ENCODE measurements at regions not wholly inside any gene's neighbourhood (a gene's known extent, or its start where the extent isn't known, plus 50 kb on each side); places are given as distances from the start of the nearest gene placed in this dataset.
A peak's percentile ranks its signal among the peaks of the same experiment; 100 is the strongest.
"Not testable (repeated sequence)": the region's sequence is repeated elsewhere in the genome, so short reads cannot be mapped to it uniquely, and the experiment has no call there.

DNA sequence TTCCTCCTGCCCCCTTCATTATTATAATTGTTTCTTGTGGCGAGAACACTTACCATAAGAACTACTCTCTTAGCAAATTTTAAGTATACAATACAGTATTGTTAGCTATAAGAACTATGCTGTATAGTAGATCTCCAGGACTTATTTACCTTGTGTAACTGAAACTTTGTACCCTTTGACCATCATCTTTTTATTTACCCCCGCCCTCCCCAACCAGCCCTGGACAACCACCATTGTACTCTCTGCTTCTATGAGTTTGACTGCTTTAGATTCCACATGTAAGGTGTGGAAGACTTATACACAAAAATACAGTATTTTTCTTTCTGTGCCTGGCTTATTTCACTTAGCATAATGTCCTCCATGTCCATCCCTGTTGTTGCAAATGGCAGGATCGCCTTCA, 161.1 kb downstream of the PHF8 start:
- H3K4me3 ChIP-seq (ENCODE audit: low read length): no peak overlapping the region
- no peak for DNase-seq (ENCODE audit: low read depth)
- TF ChIP-seq, protein P1, sequence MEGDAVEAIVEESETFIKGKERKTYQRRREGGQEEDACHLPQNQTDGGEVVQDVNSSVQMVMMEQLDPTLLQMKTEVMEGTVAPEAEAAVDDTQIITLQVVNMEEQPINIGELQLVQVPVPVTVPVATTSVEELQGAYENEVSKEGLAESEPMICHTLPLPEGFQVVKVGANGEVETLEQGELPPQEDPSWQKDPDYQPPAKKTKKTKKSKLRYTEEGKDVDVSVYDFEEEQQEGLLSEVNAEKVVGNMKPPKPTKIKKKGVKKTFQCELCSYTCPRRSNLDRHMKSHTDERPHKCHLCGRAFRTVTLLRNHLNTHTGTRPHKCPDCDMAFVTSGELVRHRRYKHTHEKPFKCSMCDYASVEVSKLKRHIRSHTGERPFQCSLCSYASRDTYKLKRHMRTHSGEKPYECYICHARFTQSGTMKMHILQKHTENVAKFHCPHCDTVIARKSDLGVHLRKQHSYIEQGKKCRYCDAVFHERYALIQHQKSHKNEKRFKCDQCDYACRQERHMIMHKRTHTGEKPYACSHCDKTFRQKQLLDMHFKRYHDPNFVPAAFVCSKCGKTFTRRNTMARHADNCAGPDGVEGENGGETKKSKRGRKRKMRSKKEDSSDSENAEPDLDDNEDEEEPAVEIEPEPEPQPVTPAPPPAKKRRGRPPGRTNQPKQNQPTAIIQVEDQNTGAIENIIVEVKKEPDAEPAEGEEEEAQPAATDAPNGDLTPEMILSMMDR (conservative IDR thresholded peaks at IDR 0.05; ENCODE audit: low read length): no peak

DNA sequence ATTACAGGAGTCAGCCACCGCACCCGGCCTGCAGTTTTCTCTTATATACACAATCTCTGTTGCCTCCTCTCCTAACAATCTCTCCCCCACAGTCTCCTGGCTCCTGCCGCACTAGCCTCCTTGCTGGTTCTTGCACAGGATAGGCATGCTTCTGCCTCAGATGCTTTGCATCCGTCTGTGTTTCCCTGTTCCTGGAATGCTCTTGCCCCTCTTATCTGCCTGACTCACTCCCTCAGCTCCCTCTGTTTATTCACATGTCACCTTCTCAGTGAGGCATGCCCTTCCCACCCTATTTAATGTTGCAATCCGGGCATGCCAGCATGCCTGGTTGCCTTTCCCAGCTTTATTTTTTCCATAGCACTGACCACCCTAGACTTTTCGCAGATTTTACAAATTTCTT, 161.9 kb downstream of the PHF8 start:
- peak; percentile 9 for DNase-seq (ENCODE audit: low read depth)
- H3K4me3 ChIP-seq (ENCODE audit: low read length): no peak overlapping the region
- TF ChIP-seq, protein P1 (conservative IDR thresholded peaks at IDR 0.05; ENCODE audit: low read length): no peak

DNA sequence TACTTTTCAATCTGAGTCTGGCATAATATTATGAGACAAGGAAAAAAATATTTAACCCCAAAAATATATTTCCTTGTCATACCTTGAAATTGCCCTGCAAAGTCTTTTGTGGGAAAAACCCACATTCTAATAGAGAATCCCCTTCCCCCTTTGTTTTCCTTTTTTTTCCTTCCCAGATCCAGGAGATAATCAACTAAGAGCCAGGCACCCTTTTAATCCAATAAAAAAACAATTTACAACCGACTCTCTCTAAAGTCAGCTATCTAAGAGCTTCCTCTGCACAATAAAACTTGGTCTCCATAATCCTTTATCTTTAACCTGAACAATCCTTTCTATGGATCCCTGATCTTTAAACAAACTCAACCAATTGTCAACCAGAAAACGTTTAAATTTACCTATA, 163.5 kb downstream of the PHF8 start:
- not testable (repeated sequence) for H3K4me3 ChIP-seq (ENCODE audit: low read length); DNase-seq (ENCODE audit: low read depth)

DNA sequence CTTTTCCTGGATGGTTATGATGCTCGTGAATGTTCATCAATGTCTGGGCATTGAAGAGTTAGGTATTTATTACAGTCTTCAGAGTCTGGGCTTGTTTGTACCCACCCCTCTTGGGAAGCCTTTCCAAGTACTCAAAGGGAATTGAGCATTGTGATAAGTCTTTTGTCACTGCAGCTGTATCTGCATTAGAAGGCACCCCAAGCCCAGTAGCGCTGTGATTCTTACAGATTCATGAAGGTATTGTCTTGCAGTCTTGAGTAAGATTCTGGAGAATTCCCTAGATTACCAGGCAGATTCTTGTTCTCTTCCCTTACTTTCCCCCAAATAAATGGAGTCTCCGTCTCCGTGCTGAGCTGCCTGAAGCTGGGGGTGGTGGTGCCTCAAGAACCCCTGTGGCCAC, 173.4 kb upstream of the HUWE1 start:
- TF ChIP-seq, protein P1 (conservative IDR thresholded peaks at IDR 0.05; ENCODE audit: low read length): no peak
- DNase-seq (ENCODE audit: low read depth): no peak
- no peak overlapping the region for H3K4me3 ChIP-seq (ENCODE audit: low read length)

DNA sequence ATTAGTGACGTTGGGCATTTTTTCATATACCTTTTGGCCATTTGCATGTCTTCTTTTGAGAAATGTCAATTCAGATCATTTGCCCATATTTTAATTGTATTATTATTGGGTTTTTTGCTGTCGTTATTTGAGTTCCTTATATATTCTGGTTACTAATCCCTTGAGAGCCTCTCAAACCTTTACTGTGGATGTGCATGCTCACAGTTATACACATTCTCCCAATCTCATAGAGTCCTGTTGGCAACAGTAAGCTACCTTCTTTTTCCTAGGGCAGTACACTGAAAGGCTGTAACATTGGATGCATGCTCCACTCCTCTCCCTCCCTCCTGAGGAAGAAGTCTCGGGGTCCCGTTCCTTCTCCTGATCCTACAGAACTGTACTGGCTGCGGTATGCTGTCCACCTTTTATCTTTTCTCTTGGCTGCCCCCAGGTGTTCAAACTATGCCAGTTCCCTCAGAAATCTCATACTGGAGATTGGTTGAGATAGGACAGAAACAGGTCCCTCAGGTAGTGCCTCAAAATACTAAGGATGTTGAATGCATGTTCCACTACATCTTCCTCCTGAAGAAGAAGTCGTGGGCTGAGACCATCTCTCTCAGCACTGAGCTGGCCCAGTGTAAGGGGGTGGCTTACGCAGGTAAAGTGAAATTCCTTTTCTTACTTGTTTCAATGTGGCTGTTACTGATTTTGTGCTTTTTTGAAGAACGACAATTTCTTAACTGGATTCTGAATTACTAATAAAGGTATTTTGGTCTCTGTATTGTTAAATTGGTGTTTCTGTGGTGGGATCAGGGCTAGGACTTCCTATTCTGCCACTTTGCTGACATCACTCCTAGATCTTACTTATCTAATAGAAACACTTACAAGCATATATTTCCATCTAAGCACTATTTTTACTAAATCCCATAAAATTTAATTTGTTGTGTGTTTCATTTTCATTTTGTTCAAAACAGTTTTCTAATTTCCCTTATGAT, 145.4 kb upstream of the HUWE1 start:
- TF ChIP-seq, protein P1 (conservative IDR thresholded peaks at IDR 0.05; ENCODE audit: low read length): peak; percentile 50
- DNase-seq (ENCODE audit: low read depth): peak; percentile 8
- H3K4me3 ChIP-seq (ENCODE audit: low read length): no peak overlapping the region

DNA sequence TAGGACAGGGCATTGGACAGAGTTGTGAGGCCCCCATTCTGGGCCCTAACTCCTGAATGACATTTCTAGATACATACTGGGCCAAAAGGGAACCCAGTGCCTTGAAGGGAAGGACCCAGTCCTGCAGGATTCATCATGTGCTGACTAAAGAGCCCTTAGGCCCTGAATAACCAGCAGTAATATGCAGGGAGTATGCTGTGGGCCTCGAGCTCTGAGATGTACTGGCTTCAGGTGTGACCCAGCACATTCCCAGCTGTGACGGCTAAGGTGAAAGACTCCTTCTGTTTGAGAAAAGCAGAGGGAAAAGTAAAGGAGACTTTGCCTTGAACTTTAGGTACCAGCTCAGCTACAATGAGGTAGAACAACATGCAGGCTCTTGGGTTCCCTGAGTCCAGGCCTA, 138.2 kb upstream of the HUWE1 start:
- no peak for DNase-seq (ENCODE audit: low read depth)
- TF ChIP-seq, protein P1 (conservative IDR thresholded peaks at IDR 0.05; ENCODE audit: low read length): no peak
- H3K4me3 ChIP-seq (ENCODE audit: low read length): no peak overlapping the region

DNA sequence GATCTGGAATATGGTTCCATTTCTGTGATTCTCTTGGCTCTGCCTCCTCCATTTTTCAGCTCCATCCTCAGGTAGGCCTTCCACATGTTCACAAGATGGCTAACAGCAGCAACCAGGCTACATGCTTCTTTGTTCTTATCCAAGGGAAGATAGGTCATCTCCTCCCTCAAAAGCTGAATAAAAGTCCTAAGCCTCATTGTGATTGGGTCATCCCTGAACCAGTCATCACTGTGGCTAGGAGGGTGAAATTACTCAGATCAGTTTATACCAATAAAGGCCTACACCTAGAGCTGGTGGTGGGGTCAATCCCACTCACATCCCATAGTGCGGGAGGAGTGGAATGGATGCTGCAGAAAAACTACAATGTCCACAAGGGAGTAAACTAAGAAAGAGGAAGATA, 131.6 kb upstream of the HUWE1 start:
- H3K4me3 ChIP-seq (ENCODE audit: low read length); DNase-seq (ENCODE audit: low read depth): not testable (repeated sequence)

DNA sequence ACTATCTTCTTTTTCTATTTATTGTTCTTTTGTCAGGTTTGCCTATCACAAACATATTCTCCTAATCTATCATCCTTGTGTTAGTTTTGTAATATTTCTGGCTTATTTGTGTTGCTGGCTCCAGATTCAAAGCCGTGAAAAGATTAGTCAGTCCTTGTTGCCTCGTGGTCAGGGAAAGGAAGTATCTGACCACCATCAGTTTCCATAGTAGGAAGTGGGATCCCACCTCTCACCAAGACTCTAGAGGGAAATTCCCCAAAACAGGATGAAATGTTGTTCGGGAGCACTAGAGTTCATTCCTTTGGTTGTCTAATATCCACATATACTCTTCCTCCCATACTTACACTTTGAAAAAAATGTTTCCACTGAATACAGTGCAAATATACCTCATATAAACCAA, 131.0 kb upstream of the HUWE1 start:
- DNase-seq (ENCODE audit: low read depth): no peak
- TF ChIP-seq, protein P1 (conservative IDR thresholded peaks at IDR 0.05; ENCODE audit: low read length): no peak

More for the DNA sequence above, 131.0 kb upstream of the HUWE1 start:
- H3K4me3 ChIP-seq (ENCODE audit: low read length): no peak overlapping the region
